Erythroblast (primary cell): ENCODE measurements at regions not wholly inside any gene's neighbourhood (a gene's known extent, or its start where the extent isn't known, plus 50 kb on each side); places are given as distances from the start of the nearest gene placed in this dataset.

ENCODE experiments used
- GATA1 ChIP-seq: IDR thresholded peaks from 2 replicates; pipeline ENCODE4 v1.6.1; 2011; ENCODE audit warnings: low read depth, mild to moderate bottlenecking, control low read depth, low read length, moderate library complexity
- POLR2A ChIP-seq: IDR thresholded peaks from 2 replicates; pipeline ENCODE4 v1.6.1; 2011; ENCODE audit warnings: mild to moderate bottlenecking, low read length

GRCh38 chr18:40752316-40752715 is 1202.7 kb upstream of the PIK3C3 start:
- no peak for TF ChIP-seq POLR2A
- no peak for TF ChIP-seq GATA1
